Gastroesophageal sphincter (tissue), 3 donors: ENCODE measurements at regions not wholly inside any gene's neighbourhood (a gene's known extent, or its start where the extent isn't known, plus 50 kb on each side); places are given as distances from the start of the nearest gene placed in this dataset.
"Not testable (repeated sequence)": the region's sequence is repeated elsewhere in the genome, so short reads cannot be mapped to it uniquely, and the experiment has no call there.

Experiments used
- CTCF ChIP-seq, 4 experiments: fragments of 200-600 bp in 2 of 4; fragments of 450-650 bp in 2 of 4; sonication (generic) in 1 of 4; IDR thresholded peaks; one replicate each; pipeline ENCODE4 v1.5.1; 2017 to 2019; ENCODE audit warnings: antibody characterized with exemption in 4 of 4, mild to moderate bottlenecking in 2 of 4, moderate library complexity in 2 of 4
- POLR2A ChIP-seq, 2 donors: fragments of 450-650 bp; IDR thresholded peaks; one replicate each; pipeline ENCODE4 v1.6.1; 2017; ENCODE audit warnings: antibody characterized with exemption in 2 of 2, mild to moderate bottlenecking in 2 of 2, moderate library complexity in 1 of 2

DNA sequence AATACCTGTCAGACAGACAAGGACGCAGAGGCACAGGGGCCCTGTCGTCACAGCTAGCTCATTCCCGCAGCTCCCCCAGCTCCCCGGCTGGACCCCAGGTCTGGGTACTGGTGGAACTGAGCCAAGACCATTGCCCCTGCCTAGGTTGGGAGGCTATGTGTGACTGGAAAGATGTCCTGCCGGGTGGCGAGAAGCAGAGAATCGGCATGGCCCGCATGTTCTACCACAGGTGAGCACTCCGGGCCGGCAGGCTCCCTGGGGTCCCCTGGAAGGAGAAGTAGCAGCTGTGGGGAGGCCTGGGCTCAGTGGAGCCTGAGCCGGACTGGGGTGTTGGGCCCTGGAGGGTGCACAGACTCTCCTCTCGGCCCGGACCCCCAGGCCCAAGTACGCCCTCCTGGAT, 3028.3 kb upstream of the TEKT4 start:
- not testable (repeated sequence) for TF ChIP-seq CTCF, POLR2A (IDR thresholded peaks at IDR 0.05)
